NCI-H2029 treated with DMSO at 0.1 percent for 48 hours (cell line): ENCODE measurements at regions not wholly inside any gene's neighbourhood (a gene's known extent, or its start where the extent isn't known, plus 50 kb on each side); places are given as distances from the start of the nearest gene placed in this dataset.
"Not testable (repeated sequence)": the region's sequence is repeated elsewhere in the genome, so short reads cannot be mapped to it uniquely, and the experiment has no call there.

Source experiments
- DNase-seq: peaks from one replicate; lab custom pipeline; 2025; lab: John Stamatoyannopoulos, UW

DNA sequence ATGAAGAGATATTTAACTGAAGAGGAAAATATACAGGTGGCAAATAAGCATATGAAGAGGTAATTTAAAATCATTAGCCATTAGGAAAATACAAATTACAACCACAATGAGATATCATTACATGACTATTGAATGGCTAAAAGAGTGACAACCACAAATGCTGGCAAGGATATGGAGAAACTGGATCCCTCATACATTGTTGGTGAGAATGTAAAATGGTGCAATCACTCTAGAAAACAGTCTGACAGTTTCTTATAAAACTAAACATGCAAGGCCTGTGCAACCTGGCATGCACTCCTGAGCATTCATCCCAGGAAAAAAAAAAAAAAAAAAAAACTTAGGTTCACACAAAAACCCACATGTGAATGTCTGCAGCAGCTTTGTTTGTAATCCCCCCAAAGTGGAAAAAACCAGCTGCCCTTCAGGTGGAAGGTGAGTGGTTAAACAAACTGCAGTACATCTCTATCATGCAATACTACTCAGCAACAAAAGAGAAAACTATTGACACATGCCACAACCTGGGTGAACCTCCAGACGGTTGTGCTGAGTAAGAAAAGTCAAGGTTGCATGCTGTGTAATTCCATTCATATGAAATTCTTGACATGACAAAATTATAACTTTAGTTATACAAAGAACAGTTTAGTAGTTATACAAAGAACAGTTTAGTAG, 189.2 kb upstream of the IRF2BP2 start:
- not testable (repeated sequence) for DNase-seq

DNA sequence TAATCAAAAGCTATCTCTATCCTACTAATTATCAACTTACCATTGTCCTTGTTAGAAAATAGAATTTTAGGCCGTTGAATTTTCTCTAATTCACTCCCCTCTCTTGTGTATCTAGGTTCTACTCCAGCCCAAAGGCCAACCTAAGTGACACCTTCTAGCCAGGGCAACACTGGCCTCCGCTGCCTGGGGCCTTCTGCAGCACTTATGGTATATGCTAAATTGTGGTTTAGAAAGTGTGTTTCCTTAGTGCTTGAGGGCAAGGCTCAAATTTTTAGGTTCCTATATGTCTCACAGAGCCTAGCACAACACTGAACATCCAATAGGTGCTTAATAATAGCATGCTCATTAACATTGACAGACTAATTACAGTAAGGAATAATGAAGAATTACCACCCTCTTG, 187.2 kb upstream of the IRF2BP2 start:
- not testable (repeated sequence) for DNase-seq

DNA sequence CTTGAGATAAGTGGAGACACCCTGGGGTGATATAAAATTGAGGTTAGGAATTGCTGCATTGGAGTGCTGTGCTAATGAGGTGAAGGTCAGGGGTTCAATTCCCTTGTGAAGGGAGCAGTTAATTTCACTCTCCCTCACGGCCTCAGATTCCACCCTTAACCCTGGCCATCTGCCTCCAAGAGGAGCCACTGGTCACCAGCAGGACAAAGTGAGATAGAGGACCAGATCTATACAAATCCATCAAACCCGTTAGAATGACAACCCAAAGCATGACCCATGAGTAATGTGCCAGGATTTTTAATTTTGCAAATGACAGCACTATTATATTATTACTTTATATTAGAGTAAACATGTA, 186.4 kb upstream of the IRF2BP2 start:
- not testable (repeated sequence) for DNase-seq

DNA sequence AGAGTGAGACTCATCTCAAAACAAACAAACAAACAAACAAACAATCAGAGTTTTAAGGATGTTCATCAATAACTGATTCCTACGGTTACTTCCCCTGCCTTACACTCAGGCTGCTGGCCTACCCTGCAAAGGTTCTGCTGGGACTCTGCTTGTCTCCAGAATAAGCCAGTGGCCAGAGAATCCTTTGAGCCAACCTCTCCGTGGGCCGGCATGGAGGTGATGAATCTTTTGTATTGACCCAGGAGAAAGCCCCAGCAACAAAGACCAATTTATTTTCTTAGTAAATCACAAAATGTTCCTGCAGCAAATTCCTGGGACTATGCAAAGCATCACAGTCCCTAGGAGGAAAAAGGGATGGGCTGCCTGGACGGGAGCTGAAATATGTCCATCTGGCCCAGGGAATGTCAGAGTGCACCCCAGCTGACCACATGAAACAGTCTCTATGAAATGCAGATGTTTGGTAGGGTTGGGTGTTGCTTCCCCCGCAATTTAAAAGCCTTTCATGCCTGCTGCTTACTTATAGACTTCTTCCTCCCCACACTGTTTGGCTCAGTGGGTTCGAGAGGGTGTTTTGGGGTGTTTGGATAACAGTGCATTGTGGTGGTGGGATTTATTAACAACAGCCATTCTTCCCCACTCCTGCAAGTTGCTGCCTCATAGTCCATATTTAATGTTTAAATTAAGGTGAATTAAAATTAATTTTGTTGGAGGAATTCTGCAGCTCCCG, 185.9 kb upstream of the IRF2BP2 start:
- DNase-seq: not testable (repeated sequence)

DNA sequence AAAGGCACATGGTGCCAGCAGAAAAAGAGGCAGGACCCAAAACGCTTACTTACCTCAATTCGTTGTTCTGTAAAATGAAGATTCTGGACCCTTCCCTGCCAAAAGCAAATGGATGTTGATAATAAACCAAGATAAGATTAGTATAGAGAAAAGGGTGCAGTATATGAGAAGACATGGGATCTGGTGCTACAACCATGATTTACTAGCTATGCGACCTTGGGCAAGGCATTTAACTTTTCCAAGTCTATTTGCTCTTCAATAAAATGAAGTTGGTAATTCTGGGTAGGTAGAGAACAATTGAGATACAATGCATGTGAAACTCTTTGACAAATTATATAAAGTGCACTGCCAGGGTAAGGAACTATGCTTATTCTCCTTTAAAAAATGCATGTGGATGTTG, 185.0 kb upstream of the IRF2BP2 start:
- not testable (repeated sequence) for DNase-seq

DNA sequence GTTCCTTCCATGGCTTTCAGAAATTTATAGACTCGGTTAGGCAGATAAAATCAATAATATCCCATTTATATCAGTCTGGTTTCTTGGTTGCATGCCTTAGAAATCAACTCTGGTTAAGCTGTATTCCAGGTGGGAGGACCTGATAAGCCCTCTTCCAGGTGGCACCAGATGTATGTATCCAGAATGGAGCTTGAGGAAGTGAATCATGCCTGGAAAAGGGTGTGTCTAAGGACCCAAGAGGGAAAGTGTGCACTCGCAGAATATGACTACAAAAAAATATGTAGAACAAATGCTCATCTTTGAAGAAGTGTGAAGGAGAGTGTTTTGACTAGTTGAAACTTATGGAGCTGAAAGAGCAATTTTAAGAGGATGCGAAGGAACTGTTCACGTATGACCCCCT, 184.5 kb upstream of the IRF2BP2 start:
- not testable (repeated sequence) for DNase-seq

DNA sequence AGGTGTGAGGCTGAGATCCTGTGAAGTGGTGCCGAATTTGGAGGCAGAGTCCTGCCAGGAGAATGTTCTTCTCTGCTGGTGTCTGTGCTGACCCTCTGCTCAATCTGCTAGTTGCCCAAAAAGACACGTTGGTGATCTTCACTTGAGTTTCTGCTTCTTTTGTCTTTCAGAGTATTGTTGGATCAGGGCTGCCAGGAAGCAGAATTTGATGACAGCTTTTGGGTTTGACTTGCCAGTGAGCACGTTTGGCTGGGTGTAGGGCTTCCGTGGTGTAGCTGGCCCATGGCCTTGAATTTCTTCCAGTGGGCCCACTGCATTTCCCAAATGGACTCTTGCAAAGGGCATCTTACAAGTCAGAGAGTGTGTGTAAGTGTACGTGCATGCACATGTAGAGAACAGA, 183.9 kb upstream of the IRF2BP2 start:
- not testable (repeated sequence) for DNase-seq

DNA sequence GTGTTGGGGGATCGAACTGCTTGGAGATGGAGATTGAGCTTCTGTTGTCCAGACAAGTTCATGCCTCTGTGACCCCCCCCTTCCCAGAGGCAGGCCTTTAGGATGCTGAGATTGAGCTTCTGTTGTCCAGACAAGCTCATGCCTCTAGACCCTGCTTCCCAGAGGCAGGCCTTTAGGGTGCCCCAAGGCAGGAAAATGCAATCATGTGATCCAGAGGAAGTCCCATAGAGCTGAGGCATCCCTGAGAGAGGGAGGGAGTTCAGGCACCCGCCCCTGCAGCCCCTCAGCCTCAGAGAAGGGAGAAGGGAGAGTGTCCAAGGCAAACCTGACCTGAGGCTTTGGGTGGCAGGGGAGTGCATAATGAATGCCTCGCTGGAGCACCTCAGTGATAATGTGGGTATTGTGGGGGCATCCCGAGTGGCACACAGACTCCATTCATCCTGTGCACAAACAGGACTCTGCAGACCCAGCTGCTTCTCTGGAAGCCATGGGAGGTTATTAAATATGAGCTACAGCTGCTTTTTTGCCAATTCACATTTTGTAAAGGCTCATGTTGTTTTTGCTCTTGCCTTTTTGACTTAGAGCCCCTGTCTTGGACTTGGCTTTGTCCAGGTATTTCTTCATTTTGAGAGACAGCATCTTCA, 182.4 kb upstream of the IRF2BP2 start:
- DNase-seq: not testable (repeated sequence)

DNA sequence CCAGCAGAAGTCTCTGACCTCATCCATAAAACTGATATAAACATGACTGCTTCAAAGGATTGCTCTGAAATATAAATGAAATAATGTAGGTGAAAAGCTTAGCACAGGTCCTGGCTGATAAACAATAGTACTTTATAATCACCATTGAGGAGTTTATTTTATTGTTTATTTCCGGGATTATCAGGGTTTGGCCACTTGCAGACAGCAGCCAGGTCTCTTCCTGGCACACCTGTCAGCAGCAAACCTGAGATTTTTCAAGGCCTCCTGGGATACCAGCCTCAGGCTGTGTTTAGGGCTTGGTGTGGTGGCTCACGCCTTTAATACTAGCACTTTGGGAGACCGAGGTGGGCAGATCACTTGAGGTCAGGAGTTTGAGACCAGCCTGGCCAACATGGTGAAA, 181.6 kb upstream of the IRF2BP2 start:
- DNase-seq: not testable (repeated sequence)

DNA sequence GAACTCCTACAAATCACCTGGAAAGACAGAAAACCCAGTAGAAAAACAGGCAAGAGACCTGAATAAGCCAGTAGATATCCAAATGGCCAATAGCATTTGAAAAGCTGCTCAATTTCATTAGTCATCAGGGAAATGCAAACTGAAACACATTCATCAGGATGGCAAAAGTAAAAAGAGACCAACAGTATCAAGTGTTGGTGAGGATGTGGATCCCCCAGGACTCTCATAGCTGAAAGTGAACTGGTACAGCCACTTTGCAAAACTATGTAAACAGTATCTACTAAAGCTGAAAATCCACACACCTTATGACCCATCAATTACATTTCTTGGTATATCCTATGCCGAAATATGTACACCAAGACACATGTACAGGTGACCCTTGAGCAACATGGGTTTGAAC, 180.4 kb upstream of the IRF2BP2 start:
- DNase-seq: not testable (repeated sequence)

DNA sequence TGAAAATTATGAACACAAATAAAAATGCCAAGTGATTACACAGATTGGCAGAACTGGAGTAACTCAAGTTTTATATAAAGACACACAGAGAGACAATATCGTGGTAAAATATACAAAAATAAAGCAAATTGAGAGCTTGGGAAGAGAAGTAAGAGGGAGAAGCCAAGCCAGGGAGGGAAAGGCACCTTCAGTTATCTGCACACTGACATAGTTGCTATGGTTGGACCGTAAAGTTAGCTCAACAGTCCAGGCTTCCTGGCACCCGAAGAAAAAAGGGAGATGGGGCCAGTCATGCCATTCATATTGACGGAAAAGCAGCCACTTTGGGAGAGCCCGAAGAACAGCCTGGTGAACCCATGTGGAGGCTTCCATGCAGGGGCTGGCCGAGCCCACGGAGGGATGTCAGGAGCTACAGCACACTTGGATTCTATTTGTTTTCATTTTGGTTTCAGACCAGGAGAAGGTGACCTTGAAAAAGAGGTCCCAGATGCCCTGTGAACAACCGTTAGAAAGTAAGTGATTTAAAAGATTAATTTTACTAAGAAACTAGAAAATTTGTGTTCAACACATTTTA, 177.1 kb upstream of the IRF2BP2 start:
- DNase-seq: not testable (repeated sequence)

DNA sequence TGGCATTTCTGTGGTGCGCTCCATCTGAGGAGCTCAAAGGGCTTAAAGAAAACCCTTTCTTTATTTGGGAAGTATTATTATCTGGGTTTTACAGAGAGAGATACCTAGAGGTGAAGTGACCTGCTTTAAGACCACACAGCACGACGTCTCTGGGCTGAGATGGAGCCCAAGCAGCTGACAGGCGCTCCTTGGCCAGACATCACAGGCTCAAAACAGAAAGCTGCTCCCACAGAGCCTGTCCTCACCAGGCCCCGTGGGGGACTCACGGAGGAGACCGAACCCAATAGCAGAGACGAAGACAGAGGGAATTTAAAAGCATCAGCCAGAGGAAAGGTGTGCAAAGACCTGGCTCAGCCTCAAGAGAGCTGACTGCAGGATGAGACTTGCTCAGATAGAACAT, 175.9 kb upstream of the IRF2BP2 start:
- not testable (repeated sequence) for DNase-seq

DNA sequence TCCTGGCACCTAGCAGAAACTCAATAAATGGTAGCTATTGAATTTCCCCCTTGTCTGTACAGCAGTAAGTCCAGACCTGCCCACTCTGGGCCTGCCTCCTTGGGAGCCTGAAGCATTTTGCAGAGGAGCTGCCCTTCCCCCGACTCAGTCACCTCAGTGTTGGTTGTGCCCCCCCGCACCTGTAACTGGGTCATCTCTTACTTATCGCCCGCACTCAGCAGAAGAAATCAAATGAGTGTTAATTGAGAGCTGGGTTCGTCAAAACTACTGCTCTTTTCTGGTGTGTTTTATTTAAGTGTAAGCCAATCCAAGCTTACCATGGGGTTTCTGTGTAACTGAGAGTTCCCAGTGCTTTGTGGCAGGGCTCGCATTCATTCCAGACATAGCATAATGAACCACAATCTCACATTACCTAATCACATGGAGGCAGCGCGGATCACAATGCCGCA, 175.5 kb upstream of the IRF2BP2 start:
- DNase-seq: not testable (repeated sequence)

DNA sequence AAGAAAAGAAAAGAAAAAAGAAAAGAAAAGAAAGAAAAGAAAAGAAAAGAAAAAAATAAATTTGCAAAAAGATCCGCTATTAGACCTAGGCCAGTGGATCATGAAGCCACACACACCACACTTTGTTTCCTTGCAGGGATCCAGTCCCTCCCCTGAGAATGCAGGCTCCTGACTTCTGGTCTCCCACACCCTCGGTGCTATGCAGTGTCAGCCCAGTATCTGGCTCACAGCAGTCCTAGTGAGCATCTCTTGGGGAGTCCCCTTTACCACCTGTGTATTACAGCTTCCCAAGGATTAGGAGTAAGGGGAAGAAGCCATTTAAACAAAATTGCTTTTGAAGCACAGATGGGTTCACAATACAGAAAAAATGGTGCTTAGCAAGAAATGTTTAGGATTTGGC, 174.1 kb upstream of the IRF2BP2 start:
- DNase-seq: not testable (repeated sequence)

DNA sequence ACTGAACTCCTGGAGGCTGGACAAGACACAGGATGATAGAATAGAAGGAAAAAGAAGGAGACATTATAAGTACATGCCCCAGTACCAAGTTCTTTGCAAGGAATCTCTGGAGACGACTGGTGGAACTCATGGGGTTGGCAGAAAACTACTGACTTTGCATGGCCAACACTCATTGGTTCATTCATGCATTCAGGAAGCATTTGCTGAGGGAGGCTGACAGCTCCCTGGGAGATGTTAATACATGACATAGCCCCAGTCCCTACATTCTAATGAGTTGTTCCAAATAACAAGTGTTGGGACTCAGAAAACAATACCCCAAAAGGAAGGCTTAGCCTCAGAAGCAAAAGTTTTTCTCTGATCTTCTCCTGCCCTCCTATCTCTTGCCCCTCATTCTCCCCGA, 172.8 kb upstream of the IRF2BP2 start:
- no peak for DNase-seq

DNA sequence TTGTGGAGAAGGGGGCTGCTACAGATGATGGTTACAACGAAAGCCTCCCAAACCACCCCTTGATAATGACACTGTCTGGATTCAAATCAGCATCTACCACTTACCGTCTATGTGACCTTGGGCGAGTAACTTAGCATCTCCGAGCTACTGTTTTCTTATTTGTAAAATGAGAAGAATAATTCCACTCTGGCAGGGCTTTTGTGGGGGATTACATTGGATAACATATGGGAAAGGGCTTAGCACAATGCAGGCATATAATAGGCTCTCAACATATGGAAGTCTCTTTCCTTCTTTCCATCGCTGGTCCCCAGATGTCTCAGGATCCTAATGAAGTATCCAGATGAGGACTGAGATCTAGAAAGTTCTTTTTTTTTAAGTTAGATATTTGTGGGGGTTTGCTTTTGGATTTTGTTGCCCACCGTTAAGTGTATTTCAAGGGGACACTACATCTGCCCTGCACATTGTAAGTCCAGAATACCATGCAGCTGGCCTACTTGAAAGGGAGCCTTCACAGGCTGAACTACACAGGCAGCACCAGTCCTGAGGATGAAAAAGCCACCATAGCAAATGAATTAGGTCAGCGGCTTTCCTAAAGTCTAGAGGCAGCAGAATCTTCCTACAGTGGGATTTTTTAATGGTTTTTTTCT, 172.2 kb upstream of the IRF2BP2 start:
- no peak for DNase-seq

DNA sequence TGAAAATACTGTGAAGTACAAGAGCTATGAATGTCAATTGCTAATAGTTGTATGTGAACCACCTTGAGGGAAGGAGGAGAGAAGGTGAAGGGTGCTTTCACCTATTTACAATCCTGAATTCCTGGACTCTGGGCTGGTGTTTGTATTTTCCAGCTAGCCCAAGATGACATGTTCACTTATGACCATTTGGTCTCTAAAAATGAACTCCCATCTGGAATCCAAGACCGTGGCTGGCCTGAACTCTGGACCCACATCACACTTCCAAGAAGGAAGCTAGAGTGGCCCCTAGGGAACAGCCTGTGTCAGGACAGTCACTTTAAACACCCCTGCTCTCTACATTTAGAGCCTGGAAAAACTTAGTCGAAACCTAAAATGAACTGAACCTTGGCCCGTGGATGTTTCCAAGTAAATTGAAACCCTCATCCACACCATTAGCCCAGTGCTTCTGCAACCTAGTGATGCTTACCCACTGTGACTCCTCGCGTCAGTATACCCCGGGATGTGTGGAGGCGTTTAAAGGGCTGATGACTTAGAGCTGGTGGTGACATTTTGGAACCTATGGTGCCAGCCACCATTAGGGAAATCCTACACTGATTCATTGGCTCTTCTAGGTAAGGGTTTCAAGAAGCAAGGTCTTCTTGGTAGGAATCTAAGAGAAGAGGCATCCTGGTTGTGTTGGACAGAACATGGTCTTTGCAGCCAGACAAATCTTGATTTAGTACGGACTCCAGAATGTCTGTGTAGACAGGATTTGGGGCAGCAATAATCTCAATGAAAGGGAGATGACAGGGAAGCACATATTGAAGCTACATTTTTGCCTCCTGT, 171.5 kb upstream of the IRF2BP2 start:
- no peak for DNase-seq

DNA sequence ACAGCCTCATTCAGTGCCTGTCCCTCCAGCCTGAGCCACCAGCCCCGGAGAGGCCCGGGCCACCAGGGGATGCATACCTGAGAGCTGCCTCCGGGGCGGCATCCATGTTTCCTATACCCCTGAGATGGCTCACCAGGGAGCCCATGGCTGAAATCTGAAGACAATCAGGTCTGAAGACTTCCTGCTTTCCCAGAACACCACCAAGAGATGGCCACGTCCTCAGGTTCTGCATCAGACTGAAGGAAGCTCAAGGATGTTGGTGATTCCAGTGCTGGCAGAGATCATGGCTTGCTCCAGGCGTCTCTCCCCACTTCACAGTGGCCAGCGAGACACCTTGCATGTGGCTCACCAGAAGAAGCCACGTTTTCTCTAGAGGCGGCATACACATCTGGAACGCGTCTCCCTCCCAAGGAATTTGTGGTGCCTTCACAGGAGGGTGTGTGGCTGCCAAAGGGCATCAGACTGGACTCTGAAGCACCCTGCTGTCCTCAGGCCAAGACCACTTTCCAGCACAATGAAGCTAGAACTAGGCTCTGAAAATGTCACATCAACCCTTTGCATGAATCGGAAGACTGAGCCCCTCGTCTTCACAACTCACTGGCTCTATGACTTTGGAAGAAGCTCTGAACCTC, 170.7 kb upstream of the IRF2BP2 start:
- DNase-seq: no peak

DNA sequence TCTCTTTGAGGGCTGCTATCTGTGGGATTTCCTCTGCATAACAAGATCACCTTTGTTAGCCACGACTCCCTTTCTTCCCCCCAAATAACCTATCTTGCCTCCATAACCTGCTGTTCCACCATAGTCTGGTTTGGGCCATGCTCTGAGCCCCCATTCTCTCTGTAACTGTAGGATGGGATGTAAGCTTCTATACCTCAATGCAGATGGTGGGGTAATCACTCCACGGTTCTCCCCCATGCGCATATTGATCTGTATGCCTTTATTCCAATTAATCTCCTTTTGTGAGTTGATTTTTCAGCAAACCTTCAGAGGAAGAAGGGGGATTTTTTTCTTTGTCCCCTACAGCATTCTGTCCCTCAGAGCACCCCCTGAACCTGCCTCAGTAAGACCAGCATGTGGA, 170.1 kb upstream of the IRF2BP2 start:
- DNase-seq: no peak

DNA sequence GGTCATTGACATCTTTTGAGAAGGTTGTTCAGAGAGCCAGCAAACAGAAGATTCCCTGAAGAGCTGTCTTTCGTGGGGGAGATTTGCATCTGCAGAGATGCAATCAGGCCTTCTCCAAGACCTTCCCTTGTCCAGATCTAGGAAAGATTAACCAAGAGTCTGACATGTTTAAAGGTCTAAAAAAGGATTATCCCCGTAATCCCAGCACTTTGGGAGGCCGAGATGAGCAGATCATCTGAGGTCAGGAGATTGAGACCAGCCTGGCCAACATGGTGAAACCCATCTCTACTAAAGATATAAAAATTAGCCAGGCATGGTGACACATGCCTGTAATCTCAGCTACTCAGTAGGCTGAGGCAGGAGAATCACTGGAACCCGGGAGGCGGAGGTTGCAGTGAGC, 169.6 kb upstream of the IRF2BP2 start:
- not testable (repeated sequence) for DNase-seq

DNA sequence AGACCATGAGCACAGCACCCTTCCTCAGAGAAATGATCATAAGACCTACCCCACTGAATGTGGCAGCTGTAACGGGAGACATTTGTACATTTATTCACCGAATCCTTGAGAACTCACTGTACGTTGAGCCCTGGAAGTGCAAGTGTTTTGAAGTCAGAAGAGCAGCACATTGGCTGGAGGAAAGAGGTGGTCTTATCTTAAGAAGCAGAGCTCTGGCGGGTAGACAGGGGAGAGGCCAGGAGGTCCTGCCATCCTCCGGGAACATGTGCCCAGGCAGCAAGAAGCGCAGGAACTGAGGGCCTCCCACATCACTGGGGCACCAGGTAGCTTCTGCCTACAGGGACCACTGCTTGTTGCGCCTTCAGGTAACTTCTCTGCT, 169.2 kb upstream of the IRF2BP2 start:
- no peak for DNase-seq
